ENCODE measurements at regions not wholly inside any gene's neighbourhood (a gene's known extent, or its start where the extent isn't known, plus 50 kb on each side); places are given as distances from the start of the nearest gene placed in this dataset.

GRCh38 chr3:188940573-188940932 is 231.2 kb upstream of the TPRG1 start:
- no peaks in the 10 kb centered on the region for H3K79me1 ChIP-seq (ENCODE audit: low read length)
- H2BK15ac ChIP-seq (replicated peaks; ENCODE audit: low read depth) = no peak overlapping the region
- H2AK5ac ChIP-seq (ENCODE audit: low read length) = no peak overlapping the region
- no peak overlapping the region for H3K27ac ChIP-seq (ENCODE audit: low read depth, low read length)
- H3K4me2 ChIP-seq (ENCODE audit: low read length) = no peak overlapping the region
- no peak overlapping the region for H3K18ac ChIP-seq (ENCODE audit: low read length)
- no peak overlapping the region for H4K8ac ChIP-seq (ENCODE audit: low read depth, low read length)
- no peak overlapping the region for H3K4ac ChIP-seq (ENCODE audit: low read depth, low read length)
- no CpG with 5 or more reads among the region's 1 CpG for WGBS (ENCODE audit: extremely low coverage, insufficient coverage, low lambda C conversion rate)
- no peaks in the 10 kb centered on the region for H3K79me2 ChIP-seq (ENCODE audit: control insufficient read depth, insufficient read depth, low read length)
- H3K23ac ChIP-seq (ENCODE audit: low read length) = no peak overlapping the region
- no peak overlapping the region for H2BK120ac ChIP-seq (ENCODE audit: low read depth, low read length)
- no peak overlapping the region for H3K9ac ChIP-seq (ENCODE audit: low read length)
- H3K4me3 ChIP-seq (ENCODE audit: low read length) = no peak overlapping the region
- DNase-seq = no peak
- H3K27me3 ChIP-seq (ENCODE audit: insufficient read depth, low read length, poor library complexity) = no peaks in the 10 kb centered on the region
- H3K56ac ChIP-seq (ENCODE audit: low read length) = no peak overlapping the region
- no peak overlapping the region for H2BK5ac ChIP-seq (ENCODE audit: low read length)
- H3K36me3 ChIP-seq (ENCODE audit: control insufficient read depth, insufficient read depth, low read length) = no peaks in the 10 kb centered on the region
- no peak overlapping the region for H4K5ac ChIP-seq (ENCODE audit: low read length)
- H3K4me1 ChIP-seq (ENCODE audit: control insufficient read depth, low read depth, low read length) = peaks cover 2% of the 10 kb centered on the region

- Histone ChIP-seq H3K79me1 (ENCODE audit: low read length) (no peaks in the 10 kb centered on the region), H3K4me1 (ENCODE audit: control insufficient read depth, low read depth, low read length) (peaks cover 2% of the 10 kb centered on the region), H3K4me2 (ENCODE audit: low read length) (no peak overlapping the region), H2BK120ac (ENCODE audit: low read depth, low read length) (no peak overlapping the region), H4K8ac (ENCODE audit: low read depth, low read length) (no peak overlapping the region), H3K56ac (ENCODE audit: low read length) (no peak overlapping the region), H2AK5ac (ENCODE audit: low read length) (no peak overlapping the region), H3K4me3 (ENCODE audit: low read length) (no peak overlapping the region), H2BK15ac (replicated peaks; ENCODE audit: low read depth) (no peak overlapping the region), H2BK5ac (ENCODE audit: low read length) (no peak overlapping the region), H3K79me2 (ENCODE audit: control insufficient read depth, insufficient read depth, low read length) (no peaks in the 10 kb centered on the region), H3K27me3 (ENCODE audit: insufficient read depth, low read length, poor library complexity) (no peaks in the 10 kb centered on the region), H4K5ac (ENCODE audit: low read length) (no peak overlapping the region), H3K36me3 (ENCODE audit: control insufficient read depth, insufficient read depth, low read length) (no peaks in the 10 kb centered on the region), H3K9ac (ENCODE audit: low read length) (no peak overlapping the region), H3K4ac (ENCODE audit: low read depth, low read length) (no peak overlapping the region), H3K18ac (ENCODE audit: low read length) (no peak overlapping the region), H3K27ac (ENCODE audit: low read depth, low read length) (no peak overlapping the region), H3K23ac (ENCODE audit: low read length) (no peak overlapping the region)
- no CpG with 5 or more reads among the region's 3 CpGs for WGBS (ENCODE audit: extremely low coverage, insufficient coverage, low lambda C conversion rate)
- no peak for DNase-seq
Measured at GRCh38 chr3:188941103-188941502, 230.7 kb upstream of the TPRG1 start.

DNA sequence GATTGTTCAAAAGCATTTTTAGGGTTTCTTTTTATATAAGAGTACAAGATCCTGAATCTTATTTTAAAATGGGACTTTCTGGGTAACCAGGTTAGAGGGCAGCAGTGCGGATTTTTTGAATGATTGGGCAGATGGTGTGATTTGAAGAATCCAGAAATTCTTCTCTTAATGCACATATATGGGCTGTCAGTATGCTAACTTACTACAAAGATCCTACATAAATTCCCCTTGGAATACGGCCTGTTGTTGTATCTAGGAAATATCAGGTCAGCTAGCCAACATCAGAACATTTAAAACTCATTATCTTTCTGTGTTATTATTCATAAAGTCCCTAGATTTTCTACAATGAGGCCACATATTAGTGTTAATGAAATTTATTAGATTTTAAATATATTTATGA is 229.6 kb upstream of the TPRG1 start:
- Histone ChIP-seq H4K8ac (ENCODE audit: low read depth, low read length) (no peak overlapping the region), H3K9ac (ENCODE audit: low read length) (no peak overlapping the region), H3K4me3 (ENCODE audit: low read length) (no peak overlapping the region), H3K79me2 (ENCODE audit: control insufficient read depth, insufficient read depth, low read length) (no peaks in the 10 kb centered on the region), H3K56ac (ENCODE audit: low read length) (no peak overlapping the region), H3K27me3 (ENCODE audit: insufficient read depth, low read length, poor library complexity) (no peaks in the 10 kb centered on the region), H3K27ac (ENCODE audit: low read depth, low read length) (no peak overlapping the region), H2BK120ac (ENCODE audit: low read depth, low read length) (no peak overlapping the region), H3K23ac (ENCODE audit: low read length) (no peak overlapping the region), H3K18ac (ENCODE audit: low read length) (no peak overlapping the region), H3K36me3 (ENCODE audit: control insufficient read depth, insufficient read depth, low read length) (no peaks in the 10 kb centered on the region), H4K5ac (ENCODE audit: low read length) (no peak overlapping the region), H3K4me2 (ENCODE audit: low read length) (no peak overlapping the region), H3K4me1 (ENCODE audit: control insufficient read depth, low read depth, low read length) (peaks cover 2% of the 10 kb centered on the region), H3K79me1 (ENCODE audit: low read length) (no peaks in the 10 kb centered on the region), H3K4ac (ENCODE audit: low read depth, low read length) (no peak overlapping the region), H2AK5ac (ENCODE audit: low read length) (no peak overlapping the region), H2BK15ac (replicated peaks; ENCODE audit: low read depth) (no peak overlapping the region), H2BK5ac (ENCODE audit: low read length) (no peak overlapping the region)
- DNase-seq = no peak
- no CpG with 5 or more reads among the region's 2 CpGs for WGBS (ENCODE audit: extremely low coverage, insufficient coverage, low lambda C conversion rate)

- no peak overlapping the region for H4K5ac ChIP-seq (ENCODE audit: low read length)
- peaks cover 4% of the 10 kb centered on the region for H3K4me1 ChIP-seq (ENCODE audit: control insufficient read depth, low read depth, low read length)
- no peak overlapping the region for H3K23ac ChIP-seq (ENCODE audit: low read length)
- no peak overlapping the region for H3K4ac ChIP-seq (ENCODE audit: low read depth, low read length)
- no peaks in the 10 kb centered on the region for H3K79me2 ChIP-seq (ENCODE audit: control insufficient read depth, insufficient read depth, low read length)
- no peak overlapping the region for H3K18ac ChIP-seq (ENCODE audit: low read length)
- no peak overlapping the region for H3K27ac ChIP-seq (ENCODE audit: low read depth, low read length)
- H3K4me3 ChIP-seq (ENCODE audit: low read length) = no peak overlapping the region
- DNase-seq = no peak
- no peak overlapping the region for H3K4me2 ChIP-seq (ENCODE audit: low read length)
- no peak overlapping the region for H4K8ac ChIP-seq (ENCODE audit: low read depth, low read length)
- H2BK15ac ChIP-seq (replicated peaks; ENCODE audit: low read depth) = no peak overlapping the region
- no peak overlapping the region for H3K56ac ChIP-seq (ENCODE audit: low read length)
- H3K79me1 ChIP-seq (ENCODE audit: low read length) = no peaks in the 10 kb centered on the region
- no peak overlapping the region for H2BK120ac ChIP-seq (ENCODE audit: low read depth, low read length)
- no peak overlapping the region for H2BK5ac ChIP-seq (ENCODE audit: low read length)
- H3K9ac ChIP-seq (ENCODE audit: low read length) = no peak overlapping the region
- no peaks in the 10 kb centered on the region for H3K27me3 ChIP-seq (ENCODE audit: insufficient read depth, low read length, poor library complexity)
- no peaks in the 10 kb centered on the region for H3K36me3 ChIP-seq (ENCODE audit: control insufficient read depth, insufficient read depth, low read length)
- H2AK5ac ChIP-seq (ENCODE audit: low read length) = no peak overlapping the region
Measured at GRCh38 chr3:188943591-188943990, 228.2 kb upstream of the TPRG1 start.

DNA sequence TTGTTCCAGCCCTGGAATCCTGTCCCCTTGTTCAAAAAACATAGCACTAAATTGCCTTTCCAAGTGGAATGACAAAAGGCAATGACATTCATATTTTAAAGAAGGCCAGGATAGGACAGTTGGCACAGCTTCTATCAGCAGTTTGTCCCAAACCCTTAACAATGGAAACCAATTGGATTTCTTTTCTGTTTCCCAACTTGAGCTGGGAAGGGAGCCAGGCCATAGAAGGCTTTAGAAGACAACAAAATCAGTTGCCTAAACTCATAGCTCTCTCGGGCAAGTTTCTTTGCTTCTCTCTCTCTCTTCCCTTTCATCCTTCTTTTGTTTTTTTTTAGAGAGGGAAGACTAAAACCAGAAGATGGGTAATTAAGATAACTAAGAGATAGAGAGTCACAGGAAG is 227.7 kb upstream of the TPRG1 start:
- Histone ChIP-seq H3K18ac (ENCODE audit: low read length) (no peak overlapping the region), H3K27me3 (ENCODE audit: insufficient read depth, low read length, poor library complexity) (no peaks in the 10 kb centered on the region), H2AK5ac (ENCODE audit: low read length) (no peak overlapping the region), H2BK5ac (ENCODE audit: low read length) (no peak overlapping the region), H3K56ac (ENCODE audit: low read length) (no peak overlapping the region), H3K4ac (ENCODE audit: low read depth, low read length) (no peak overlapping the region), H2BK15ac (replicated peaks; ENCODE audit: low read depth) (no peak overlapping the region), H3K79me2 (ENCODE audit: control insufficient read depth, insufficient read depth, low read length) (no peaks in the 10 kb centered on the region), H3K36me3 (ENCODE audit: control insufficient read depth, insufficient read depth, low read length) (no peaks in the 10 kb centered on the region), H3K79me1 (ENCODE audit: low read length) (no peaks in the 10 kb centered on the region), H4K8ac (ENCODE audit: low read depth, low read length) (no peak overlapping the region), H3K27ac (ENCODE audit: low read depth, low read length) (no peak overlapping the region), H3K9ac (ENCODE audit: low read length) (no peak overlapping the region), H3K4me2 (ENCODE audit: low read length) (no peak overlapping the region), H2BK120ac (ENCODE audit: low read depth, low read length) (no peak overlapping the region), H4K5ac (ENCODE audit: low read length) (no peak overlapping the region), H3K23ac (ENCODE audit: low read length) (no peak overlapping the region), H3K4me3 (ENCODE audit: low read length) (no peak overlapping the region), H3K4me1 (ENCODE audit: control insufficient read depth, low read depth, low read length) (peaks cover 6% of the 10 kb centered on the region)
- no CpG with 5 or more reads among the region's 1 CpG for WGBS (ENCODE audit: extremely low coverage, insufficient coverage, low lambda C conversion rate)
- no peak for DNase-seq

DNA sequence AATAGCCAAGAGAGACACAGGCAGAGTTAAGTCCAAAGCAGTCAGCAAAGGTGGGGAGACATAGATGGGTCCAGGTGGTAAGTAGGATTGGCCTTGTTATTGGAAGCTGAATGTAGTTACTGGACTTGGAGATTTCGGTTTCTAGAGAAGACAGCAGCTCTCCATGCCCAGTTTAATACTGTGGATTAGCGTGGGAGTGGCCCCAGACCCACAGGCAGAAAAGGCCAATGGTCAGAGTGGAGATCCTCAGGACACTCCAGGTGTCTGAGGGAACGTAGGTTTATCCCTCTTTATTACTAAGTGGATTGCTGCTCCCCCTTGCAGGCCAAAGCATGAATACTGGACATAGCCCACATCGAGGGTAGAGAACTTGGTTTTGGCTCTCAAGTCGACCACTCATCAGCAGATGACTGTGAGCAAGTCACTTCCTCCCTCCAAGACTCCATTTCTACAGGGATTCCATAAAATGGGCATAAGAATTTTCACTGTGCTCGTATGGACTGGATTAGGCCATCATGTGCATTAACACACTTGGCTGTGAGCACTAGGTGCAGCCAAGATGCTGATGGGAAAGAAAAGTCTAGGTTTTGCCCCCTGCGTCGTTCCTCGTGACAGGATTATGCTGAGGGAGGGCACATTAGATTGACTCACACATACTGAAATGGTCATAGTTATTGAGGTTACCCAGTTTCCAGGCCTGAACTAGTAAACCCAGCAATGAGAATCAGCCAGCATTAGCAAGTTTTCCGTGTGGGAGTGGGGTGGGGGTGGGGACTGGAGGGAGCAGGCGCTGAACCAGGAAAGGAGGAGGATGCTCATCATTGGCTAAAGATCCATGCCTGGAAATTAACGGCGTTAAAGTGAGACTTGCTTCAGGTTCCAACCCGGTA is 225.2 kb upstream of the TPRG1 start:
- Histone ChIP-seq H2BK15ac (replicated peaks; ENCODE audit: low read depth) (no peak overlapping the region), H3K56ac (ENCODE audit: low read length) (peak overlapping the region; percentile 69), H3K4me3 (ENCODE audit: low read length) (no peak overlapping the region), H3K79me2 (ENCODE audit: control insufficient read depth, insufficient read depth, low read length) (no peaks in the 10 kb centered on the region), H3K27ac (ENCODE audit: low read depth, low read length) (no peak overlapping the region), H3K36me3 (ENCODE audit: control insufficient read depth, insufficient read depth, low read length) (no peaks in the 10 kb centered on the region), H2BK120ac (ENCODE audit: low read depth, low read length) (no peak overlapping the region), H3K27me3 (ENCODE audit: insufficient read depth, low read length, poor library complexity) (no peaks in the 10 kb centered on the region), H4K8ac (ENCODE audit: low read depth, low read length) (no peak overlapping the region), H3K23ac (ENCODE audit: low read length) (no peak overlapping the region), H3K9ac (ENCODE audit: low read length) (no peak overlapping the region), H2AK5ac (ENCODE audit: low read length) (no peak overlapping the region), H3K4ac (ENCODE audit: low read depth, low read length) (no peak overlapping the region), H3K4me2 (ENCODE audit: low read length) (peak overlapping the region; percentile 41), H3K79me1 (ENCODE audit: low read length) (no peaks in the 10 kb centered on the region), H3K4me1 (ENCODE audit: control insufficient read depth, low read depth, low read length) (peaks cover 6% of the 10 kb centered on the region), H2BK5ac (ENCODE audit: low read length) (no peak overlapping the region), H4K5ac (ENCODE audit: low read length) (no peak overlapping the region), H3K18ac (ENCODE audit: low read length) (no peak overlapping the region)
- no peak for DNase-seq
- no CpG with 5 or more reads among the region's 14 CpGs for WGBS (ENCODE audit: extremely low coverage, insufficient coverage, low lambda C conversion rate)
